ENCODE measurements at regions not wholly inside any gene's neighbourhood (a gene's known extent, or its start where the extent isn't known, plus 50 kb on each side); places are given as distances from the start of the nearest gene placed in this dataset.
A peak's percentile ranks its signal among the peaks of the same experiment; 100 is the strongest.

GRCh38 chr6:169883316-169883715 lies 131.9 kb downstream of the ERMARD start:
- Mint-ChIP-seq H3K36me3 (no peaks in the 10 kb centered on the region), H3K9me3 (no peaks in the 10 kb centered on the region), H3K27me3 (peaks cover 30% of the 10 kb centered on the region), H3K4me3 (no peak overlapping the region), H3K4me1 (no peaks in the 10 kb centered on the region), H3K27ac (no peak overlapping the region)
- CTCF ChIA-PET, result no interaction called here
- DNase-seq, result no peak

GRCh38 chr6:169881976-169882375 lies 130.6 kb downstream of the ERMARD start:
- no peak for DNase-seq
- no peaks in the 10 kb centered on the region for H3K36me3 Mint-ChIP-seq
- H3K27me3 Mint-ChIP-seq, result peaks cover 27% of the 10 kb centered on the region
- H3K4me1 Mint-ChIP-seq, result no peaks in the 10 kb centered on the region
- H3K4me3 Mint-ChIP-seq, result no peak overlapping the region
- CTCF ChIA-PET, result interaction anchor here (0.7 kb wide), 1 partner anchor 68 kb away, joined by 3 read pairs; no protein-coding TSS in a partner anchor
- no peaks in the 10 kb centered on the region for H3K9me3 Mint-ChIP-seq
- no peak overlapping the region for H3K27ac Mint-ChIP-seq

GRCh38 chr6:169881398-169881797 lies 130.0 kb downstream of the ERMARD start:
- peaks cover 27% of the 10 kb centered on the region for H3K27me3 Mint-ChIP-seq
- DNase-seq, result no peak
- no peaks in the 10 kb centered on the region for H3K36me3 Mint-ChIP-seq
- no peak overlapping the region for H3K27ac Mint-ChIP-seq
- H3K9me3 Mint-ChIP-seq, result no peaks in the 10 kb centered on the region
- CTCF ChIA-PET, result interaction anchor here (0.7 kb wide), 1 partner anchor 69 kb away, joined by 3 read pairs; no protein-coding TSS in a partner anchor
- no peaks in the 10 kb centered on the region for H3K4me1 Mint-ChIP-seq
- H3K4me3 Mint-ChIP-seq, result no peak overlapping the region

GRCh38 chr6:169880516-169880915 lies 129.1 kb downstream of the ERMARD start:
- no peaks in the 10 kb centered on the region for H3K9me3 Mint-ChIP-seq
- DNase-seq, result no peak
- H3K4me3 Mint-ChIP-seq, result no peak overlapping the region
- peaks cover 32% of the 10 kb centered on the region for H3K27me3 Mint-ChIP-seq
- CTCF ChIA-PET, result no interaction called here
- H3K4me1 Mint-ChIP-seq, result no peaks in the 10 kb centered on the region
- no peaks in the 10 kb centered on the region for H3K36me3 Mint-ChIP-seq
- H3K27ac Mint-ChIP-seq, result no peak overlapping the region

- no peak for DNase-seq
- Mint-ChIP-seq H3K36me3 (no peaks in the 10 kb centered on the region), H3K27me3 (peaks cover 3% of the 10 kb centered on the region), H3K27ac (no peak overlapping the region), H3K4me3 (no peak overlapping the region), H3K4me1 (peaks cover 8% of the 10 kb centered on the region), H3K9me3 (no peaks in the 10 kb centered on the region)
- CTCF ChIA-PET, result interaction anchor here (1.1 kb wide), 1 partner anchor 149 kb away, joined by 3 read pairs; no protein-coding TSS in a partner anchor
Measured at GRCh38 chr6:169869301-169869700, 117.9 kb downstream of the ERMARD start.

GRCh38 chr6:169868458-169868857 lies 117.0 kb downstream of the ERMARD start:
- Mint-ChIP-seq H3K4me1 (peaks cover 9% of the 10 kb centered on the region), H3K36me3 (no peaks in the 10 kb centered on the region), H3K27me3 (peaks cover 3% of the 10 kb centered on the region), H3K9me3 (peaks cover 5% of the 10 kb centered on the region), H3K4me3 (no peak overlapping the region), H3K27ac (peak overlapping the region; percentile 51)
- peak; percentile 79 for DNase-seq
- CTCF ChIA-PET, result interaction anchor here (1.1 to 1.5 kb wide), 2 partner anchors 78 to 149 kb away, joined by 3 read pairs; no protein-coding TSS in a partner anchor

- CTCF ChIA-PET, result interaction anchor here (1.5 kb wide), 1 partner anchor 77 kb away, joined by 3 read pairs; no protein-coding TSS in a partner anchor
- peaks cover 10% of the 10 kb centered on the region for H3K4me1 Mint-ChIP-seq
- H3K36me3 Mint-ChIP-seq, result no peaks in the 10 kb centered on the region
- H3K4me3 Mint-ChIP-seq, result no peak overlapping the region
- no peak for DNase-seq
- H3K27ac Mint-ChIP-seq, result peak overlapping the region; percentile 51
- H3K27me3 Mint-ChIP-seq, result peaks cover 3% of the 10 kb centered on the region
- H3K9me3 Mint-ChIP-seq, result peaks cover 7% of the 10 kb centered on the region
Measured at GRCh38 chr6:169867751-169868191, 116.3 kb downstream of the ERMARD start.

GRCh38 chr6:169866668-169867521 lies 115.5 kb downstream of the ERMARD start:
- peaks cover 13% of the 10 kb centered on the region for H3K4me1 Mint-ChIP-seq
- CTCF ChIA-PET, result no interaction called here
- H3K27ac Mint-ChIP-seq, result no peak overlapping the region
- no peak for DNase-seq
- H3K4me3 Mint-ChIP-seq, result no peak overlapping the region
- peaks cover 7% of the 10 kb centered on the region for H3K9me3 Mint-ChIP-seq
- H3K27me3 Mint-ChIP-seq, result peaks cover 3% of the 10 kb centered on the region
- no peaks in the 10 kb centered on the region for H3K36me3 Mint-ChIP-seq

GRCh38 chr6:169866140-169866534 lies 114.7 kb downstream of the ERMARD start:
- Mint-ChIP-seq H3K36me3 (no peaks in the 10 kb centered on the region), H3K27me3 (peaks cover 3% of the 10 kb centered on the region), H3K4me3 (no peak overlapping the region), H3K4me1 (peaks cover 19% of the 10 kb centered on the region), H3K27ac (no peak overlapping the region), H3K9me3 (peaks cover 7% of the 10 kb centered on the region)
- no peak for DNase-seq
- CTCF ChIA-PET, result no interaction called here

GRCh38 chr6:169865346-169866139 lies 114.1 kb downstream of the ERMARD start:
- Mint-ChIP-seq H3K9me3 (peaks cover 8% of the 10 kb centered on the region), H3K27me3 (peaks cover 3% of the 10 kb centered on the region), H3K4me3 (no peak overlapping the region), H3K27ac (no peak overlapping the region), H3K36me3 (peaks cover 2% of the 10 kb centered on the region), H3K4me1 (peaks cover 23% of the 10 kb centered on the region)
- no peak for DNase-seq
- CTCF ChIA-PET, result no interaction called here

- CTCF ChIA-PET, result no interaction called here
- peaks cover 32% of the 10 kb centered on the region for H3K4me1 Mint-ChIP-seq
- DNase-seq, result no peak
- H3K9me3 Mint-ChIP-seq, result peaks cover 10% of the 10 kb centered on the region
- peaks cover 2% of the 10 kb centered on the region for H3K36me3 Mint-ChIP-seq
- no peak overlapping the region for H3K4me3 Mint-ChIP-seq
- H3K27me3 Mint-ChIP-seq, result peaks cover 3% of the 10 kb centered on the region
- no peak overlapping the region for H3K27ac Mint-ChIP-seq
Measured at GRCh38 chr6:169864148-169865020, 113.0 kb downstream of the ERMARD start.

- H3K4me1 Mint-ChIP-seq, result peaks cover 32% of the 10 kb centered on the region
- H3K27me3 Mint-ChIP-seq, result peaks cover 3% of the 10 kb centered on the region
- CTCF ChIA-PET, result no interaction called here
- no peak for DNase-seq
- H3K4me3 Mint-ChIP-seq, result no peak overlapping the region
- peaks cover 2% of the 10 kb centered on the region for H3K36me3 Mint-ChIP-seq
- peaks cover 10% of the 10 kb centered on the region for H3K9me3 Mint-ChIP-seq
- no peak overlapping the region for H3K27ac Mint-ChIP-seq
Measured at GRCh38 chr6:169863710-169864109, 112.3 kb downstream of the ERMARD start.

GRCh38 chr6:169862892-169863525 lies 111.6 kb downstream of the ERMARD start:
- H3K27ac Mint-ChIP-seq, result no peak overlapping the region
- peaks cover 2% of the 10 kb centered on the region for H3K36me3 Mint-ChIP-seq

More at GRCh38 chr6:169862892-169863525, 111.6 kb downstream of the ERMARD start:
- peaks cover 25% of the 10 kb centered on the region for H3K4me1 Mint-ChIP-seq
- peaks cover 3% of the 10 kb centered on the region for H3K27me3 Mint-ChIP-seq
- peaks cover 13% of the 10 kb centered on the region for H3K9me3 Mint-ChIP-seq
- no peak for DNase-seq
- CTCF ChIA-PET, result no interaction called here
- no peak overlapping the region for H3K4me3 Mint-ChIP-seq
